Sigmoid colon (tissue), 6 donors: ENCODE measurements at regions not wholly inside any gene's neighbourhood (a gene's known extent, or its start where the extent isn't known, plus 50 kb on each side); places are given as distances from the start of the nearest gene placed in this dataset.

Source experiments
- DNase-seq: peaks from one replicate; pipeline ENCODE4 v3.0.0-alpha.2; 2019
- H3K27ac ChIP-seq, 4 donors: fragments of 200-600 bp; sonication (generic); one replicate each; pipeline ENCODE4 v1.5.1; 2016 to 2019; ENCODE audit warnings: mild to moderate bottlenecking in 1 of 4
- H3K27me3 ChIP-seq, 3 donors: fragments of 200-600 bp; sonication (generic); one replicate each; pipeline ENCODE4 v1.5.1; 2019; ENCODE audit warnings: mild to moderate bottlenecking in 1 of 3
- H3K36me3 ChIP-seq, 4 donors: fragments of 200-600 bp; sonication (generic); one replicate each; pipeline ENCODE4 v1.5.1; 2016 to 2019
- H3K4me1 ChIP-seq, 4 donors: fragments of 200-600 bp; sonication (generic); one replicate each; pipeline ENCODE4 v1.5.1; 2017 to 2019
- H3K4me3 ChIP-seq, 4 donors: fragments of 200-600 bp; sonication (generic); one replicate each; pipeline ENCODE4 v1.5.1; 2017 to 2019; ENCODE audit warnings: mild to moderate bottlenecking in 2 of 4, moderate library complexity in 1 of 4
- H3K9me3 ChIP-seq, 4 donors: fragments of 200-600 bp in 3 of 4; sonication (generic) in 3 of 4; one replicate each; pipeline versions ENCODE4 v1.5.1 to v1.6.1; 2013 to 2019
- CTCF ChIP-seq, 4 experiments: fragments of 450-650 bp in 3 of 4; fragments of 200-600 bp in 1 of 4; IDR thresholded peaks; one replicate each; pipeline ENCODE4 v1.5.1; 2016 to 2019; ENCODE audit warnings: antibody characterized with exemption in 4 of 4, mild to moderate bottlenecking in 3 of 4, moderate library complexity in 2 of 4
- EP300 ChIP-seq, 4 donors: sonication (generic); formaldehyde crosslinking; IDR thresholded peaks; one replicate each; pipeline ENCODE4 v1.6.1; 2017; ENCODE audit warnings: antibody characterized with exemption in 4 of 4
- POLR2A ChIP-seq, 2 donors: fragments of 450-650 bp; IDR thresholded peaks; one replicate each; pipeline ENCODE4 v1.6.1; 2016; ENCODE audit warnings: antibody characterized with exemption in 2 of 2, mild to moderate bottlenecking in 2 of 2, moderate library complexity in 2 of 2
- POLR2AphosphoS5 ChIP-seq, 4 donors: sonication (generic); formaldehyde crosslinking; IDR thresholded peaks; one replicate each; pipeline ENCODE4 v1.6.1; 2017; ENCODE audit warnings: antibody characterized with exemption in 4 of 4
- whole genome bisulfite sequencing, 2 donors: extraction: QIAGEN DNeasy Blood & Tissue Kit; methylation state at CpG; one replicate each; pipeline ENCODE4 v1.1.7; 2013; 5-methylcytosine and 5-hydroxymethylcytosine counted together
- intact Hi-C: fragments of 100-400 bp; cut with DNase I; formaldehyde crosslinking; loops from one replicate; pipeline ENCODE4 v1.15.1; 2023
- donor health status: healthy with polysubstance abuse.
- donor health status: healthy.

GRCh38 chr2:38158378-38159118 lies 82.6 kb upstream of the CYP1B1 start:
- H3K4me3 ChIP-seq: no peak overlapping the region
- H3K36me3 ChIP-seq: no peaks in the 10 kb centered on the region
- 89 to 94% methylated on average over 6 of the region's 6 CpGs for WGBS, 2 donors
- H3K27me3 ChIP-seq: no peaks in the 10 kb centered on the region
- peak overlapping the region in 1 of 4 donors; percentile 34 for H3K27ac ChIP-seq
- TF ChIP-seq POLR2A (IDR thresholded peaks at IDR 0.05) (no peak), POLR2AphosphoS5 (IDR thresholded peaks at IDR 0.05) (no peak), CTCF (IDR thresholded peaks at IDR 0.05) (no peak), EP300 (IDR thresholded peaks at IDR 0.05) (no peak)
- peaks cover 0 to 4% (median 0%) of the 10 kb centered on the region in 4 donors for H3K4me1 ChIP-seq
- intact Hi-C loops: no loop called here
- DNase-seq: no peak
- H3K9me3 ChIP-seq: no peaks in the 10 kb centered on the region

- WGBS, 2 donors: 45 to 78% methylated on average over 5 of the region's 5 CpGs
- TF ChIP-seq EP300 (IDR thresholded peaks at IDR 0.05): no peak
- no peak for TF ChIP-seq POLR2AphosphoS5 (IDR thresholded peaks at IDR 0.05)
- no peak for TF ChIP-seq POLR2A (IDR thresholded peaks at IDR 0.05)
- TF ChIP-seq CTCF (IDR thresholded peaks at IDR 0.05): no peak
- Histone ChIP-seq H3K27me3 (no peaks in the 10 kb centered on the region), H3K36me3 (no peaks in the 10 kb centered on the region), H3K4me3 (no peak overlapping the region), H3K9me3 (no peaks in the 10 kb centered on the region), H3K4me1 (peaks cover 0 to 4% (median 0%) of the 10 kb centered on the region in 4 donors), H3K27ac (no peak overlapping the region)
- intact Hi-C loops: no loop called here
- no peak for DNase-seq
These were observed 80.5 kb upstream of the CYP1B1 start for GRCh38 chr2:38156436-38156835.

- H3K36me3 ChIP-seq: no peaks in the 10 kb centered on the region
- no peaks in the 10 kb centered on the region for H3K9me3 ChIP-seq
- H3K4me1 ChIP-seq: peaks cover 0 to 4% (median 0%) of the 10 kb centered on the region in 4 donors
- TF ChIP-seq POLR2A (IDR thresholded peaks at IDR 0.05) (no peak), EP300 (IDR thresholded peaks at IDR 0.05) (no peak), POLR2AphosphoS5 (IDR thresholded peaks at IDR 0.05) (no peak), CTCF (IDR thresholded peaks at IDR 0.05) (no peak)
- intact Hi-C loops: no loop called here
- H3K27ac ChIP-seq: no peak overlapping the region
- WGBS, 2 donors: 70 to 89% methylated on average over 3 of the region's 3 CpGs
- DNase-seq: no peak
- H3K27me3 ChIP-seq: no peaks in the 10 kb centered on the region
- no peak overlapping the region for H3K4me3 ChIP-seq
These were observed 79.1 kb upstream of the CYP1B1 start for GRCh38 chr2:38155015-38155414.

- H3K36me3 ChIP-seq: no peaks in the 10 kb centered on the region
These were observed 78.4 kb upstream of the CYP1B1 start for GRCh38 chr2:38154395-38154794.

More at GRCh38 chr2:38154395-38154794, 78.4 kb upstream of the CYP1B1 start:
- no peaks in the 10 kb centered on the region for H3K27me3 ChIP-seq
- TF ChIP-seq POLR2AphosphoS5 (IDR thresholded peaks at IDR 0.05) (no peak), POLR2A (IDR thresholded peaks at IDR 0.05) (no peak), EP300 (IDR thresholded peaks at IDR 0.05) (no peak), CTCF (IDR thresholded peaks at IDR 0.05) (no peak)
- intact Hi-C loops: no loop called here
- H3K27ac ChIP-seq: no peak overlapping the region
- H3K4me3 ChIP-seq: no peak overlapping the region
- no peak for DNase-seq
- no peaks in the 10 kb centered on the region for H3K4me1 ChIP-seq
- H3K9me3 ChIP-seq: no peaks in the 10 kb centered on the region
- WGBS, 2 donors: 82 to 84% methylated on average over 2 of the region's 2 CpGs
